Ovary (tissue), 7 donors: ENCODE measurements at regions not wholly inside any gene's neighbourhood (a gene's known extent, or its start where the extent isn't known, plus 50 kb on each side); places are given as distances from the start of the nearest gene placed in this dataset.

Experiments
- DNase-seq, 5 donors: peaks; one replicate each; pipeline ENCODE4 v3.0.0-alpha.2; 2019 to 2020
- H3K27ac ChIP-seq, 2 donors: fragments of 200-600 bp; one replicate each; pipeline versions ENCODE4 v1.5.1 to v1.8.0; 2019 to 2022
- H3K27me3 ChIP-seq: fragments of 200-600 bp; one replicate; pipeline ENCODE4 v1.8.0; 2022
- H3K36me3 ChIP-seq: fragments of 200-600 bp; sonication (generic); one replicate; pipeline ENCODE4 v1.5.1; 2019
- H3K4me1 ChIP-seq: one replicate; pipeline ENCODE4 v1.8.1; 2013; ENCODE audit warnings: mild to moderate bottlenecking, moderate library complexity; ENCODE audit not compliant: insufficient read depth
- H3K4me3 ChIP-seq: fragments of 200-600 bp; sonication (generic); one replicate; pipeline ENCODE4 v1.5.1; 2017
- H3K9me3 ChIP-seq, 2 donors: fragments of 200-600 bp in 1 of 2; sonication (generic) in 1 of 2; one replicate each; pipeline versions ENCODE4 v1.5.1 to v1.8.1; 2013 to 2019; ENCODE audit warnings: mild to moderate bottlenecking in 1 of 2, moderate library complexity in 1 of 2
- EP300 ChIP-seq: sonication (generic); formaldehyde crosslinking; IDR thresholded peaks from one replicate; pipeline ENCODE4 v1.6.1; 2017; ENCODE audit warnings: antibody characterized with exemption
- POLR2A ChIP-seq: fragments of 450-650 bp; IDR thresholded peaks from one replicate; pipeline ENCODE4 v1.6.1; 2017; ENCODE audit warnings: antibody characterized with exemption, mild to moderate bottlenecking, moderate library complexity
- WGBS, 3 donors: extraction: QIAGEN DNeasy Blood & Tissue Kit in 1 of 3; methylation state at CpG; one replicate each; pipeline versions ENCODE4 v1.1.5 to v1.1.7; 2013 to 2017; 5-methylcytosine and 5-hydroxymethylcytosine counted together
- intact Hi-C, 4 donors: fragments of 100-400 bp; cut with DNase I; formaldehyde crosslinking; loops; one replicate each; pipeline versions ENCODE4 v1.11.0 to v1.15.1; 2022 to 2023
- TF ChIP-seq, protein P1 (sequence below), 3 donors: fragments of 450-650 bp in 2 of 3; fragments of 200-600 bp in 1 of 3; IDR thresholded peaks; one replicate each; pipeline versions ENCODE4 v1.5.1 to v1.8.0; 2016 to 2022; ENCODE audit warnings: antibody characterized with exemption in 3 of 3, mild to moderate bottlenecking in 1 of 3
- donor health status: DM: no; HTN: no; CAD: no; lungs with moderate emphysema.
- donor health status: DM: no; HTN: no; CAD: no.
- donor health status: Bipolar disorder and iron deficiency.
- donor health status: DM: no; HTN: no; CAD: no.
- donor health status: DM: yes; HTN: yes; CAD: no.

- H3K4me3 ChIP-seq, result no peak overlapping the region
- H3K4me1 ChIP-seq, result no peaks in the 10 kb centered on the region
- no peaks in the 10 kb centered on the region for H3K27me3 ChIP-seq
- H3K36me3 ChIP-seq, result no peaks in the 10 kb centered on the region
- H3K27ac ChIP-seq, result no peak overlapping the region
- TF ChIP-seq POLR2A (no peak), EP300 (no peak)
- TF ChIP-seq, protein P1, sequence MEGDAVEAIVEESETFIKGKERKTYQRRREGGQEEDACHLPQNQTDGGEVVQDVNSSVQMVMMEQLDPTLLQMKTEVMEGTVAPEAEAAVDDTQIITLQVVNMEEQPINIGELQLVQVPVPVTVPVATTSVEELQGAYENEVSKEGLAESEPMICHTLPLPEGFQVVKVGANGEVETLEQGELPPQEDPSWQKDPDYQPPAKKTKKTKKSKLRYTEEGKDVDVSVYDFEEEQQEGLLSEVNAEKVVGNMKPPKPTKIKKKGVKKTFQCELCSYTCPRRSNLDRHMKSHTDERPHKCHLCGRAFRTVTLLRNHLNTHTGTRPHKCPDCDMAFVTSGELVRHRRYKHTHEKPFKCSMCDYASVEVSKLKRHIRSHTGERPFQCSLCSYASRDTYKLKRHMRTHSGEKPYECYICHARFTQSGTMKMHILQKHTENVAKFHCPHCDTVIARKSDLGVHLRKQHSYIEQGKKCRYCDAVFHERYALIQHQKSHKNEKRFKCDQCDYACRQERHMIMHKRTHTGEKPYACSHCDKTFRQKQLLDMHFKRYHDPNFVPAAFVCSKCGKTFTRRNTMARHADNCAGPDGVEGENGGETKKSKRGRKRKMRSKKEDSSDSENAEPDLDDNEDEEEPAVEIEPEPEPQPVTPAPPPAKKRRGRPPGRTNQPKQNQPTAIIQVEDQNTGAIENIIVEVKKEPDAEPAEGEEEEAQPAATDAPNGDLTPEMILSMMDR (IDR thresholded peaks at IDR 0.05), result no peak
- 91 to 93% (median 92%) methylated on average over 4 of the region's 4 CpGs for WGBS, 3 donors
- intact Hi-C loops, result no loop called here
- H3K9me3 ChIP-seq, result no peaks in the 10 kb centered on the region
- DNase-seq, result no peak
Measured at GRCh38 chr15:39265261-39265660, 315.6 kb upstream of the THBS1 start.

- no peaks in the 10 kb centered on the region for H3K36me3 ChIP-seq
- H3K27ac ChIP-seq, result no peak overlapping the region
- intact Hi-C loops, result no loop called here
- WGBS, 3 donors, result 60 to 69% (median 66%) methylated on average over 1 of the region's 1 CpG
- H3K27me3 ChIP-seq, result no peaks in the 10 kb centered on the region
- no peak overlapping the region for H3K4me3 ChIP-seq
- TF ChIP-seq EP300, result no peak
- no peak for TF ChIP-seq POLR2A
- TF ChIP-seq, protein P1 (IDR thresholded peaks at IDR 0.05), result no peak
- no peaks in the 10 kb centered on the region for H3K9me3 ChIP-seq
- H3K4me1 ChIP-seq, result no peaks in the 10 kb centered on the region
- no peak for DNase-seq
Measured at GRCh38 chr15:39266890-39267289, 314.0 kb upstream of the THBS1 start.

DNA sequence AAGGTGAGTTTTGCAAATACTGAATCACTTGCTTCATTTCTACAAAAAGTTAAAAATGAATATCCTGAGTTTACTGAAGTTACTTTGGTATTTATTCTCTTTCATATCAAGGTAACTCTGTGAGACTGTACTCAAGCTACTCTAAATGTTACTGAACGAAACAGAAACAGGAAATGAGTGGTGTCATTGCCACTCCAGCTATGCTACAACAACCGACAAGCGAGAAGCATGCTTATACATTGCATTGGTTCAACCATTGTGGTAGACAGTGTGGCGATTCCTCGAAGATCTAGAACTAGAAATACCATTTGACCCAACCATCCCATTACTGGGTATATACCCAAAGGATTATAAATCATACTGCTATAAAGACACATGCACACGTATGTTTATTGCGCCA, 313.2 kb upstream of the THBS1 start:
- H3K9me3 ChIP-seq, result no peaks in the 10 kb centered on the region
- 92 to 96% (median 95%) methylated on average over 7 of the region's 7 CpGs for WGBS, 3 donors
- TF ChIP-seq, protein P1 (IDR thresholded peaks at IDR 0.05), result no peak
- TF ChIP-seq EP300 (no peak), POLR2A (no peak)

DNA sequence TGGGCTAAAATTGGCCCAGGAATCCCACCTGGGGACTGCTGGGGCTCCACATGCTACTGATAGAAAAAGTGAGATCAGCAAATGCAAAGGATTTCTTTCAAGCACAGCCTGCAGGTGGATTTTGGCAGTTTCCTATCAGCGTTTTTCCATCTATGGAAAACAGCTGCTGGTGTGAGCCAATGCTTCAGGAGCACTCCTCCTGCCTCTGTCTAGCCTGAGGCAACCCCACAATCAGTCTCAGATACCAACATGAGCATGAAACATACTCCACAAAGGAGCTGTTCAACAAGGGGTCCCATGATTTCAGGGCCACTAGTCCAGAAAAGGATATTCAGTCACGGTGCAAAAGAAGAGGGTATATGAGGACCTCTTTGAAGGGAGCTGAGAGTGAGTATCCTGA, 311.5 kb upstream of the THBS1 start:
- Histone ChIP-seq H3K4me3 (no peak overlapping the region), H3K36me3 (no peaks in the 10 kb centered on the region), H3K27me3 (no peaks in the 10 kb centered on the region), H3K4me1 (no peaks in the 10 kb centered on the region), H3K27ac (no peak overlapping the region), H3K9me3 (no peaks in the 10 kb centered on the region)
- TF ChIP-seq EP300, result no peak
- no peak for TF ChIP-seq POLR2A
- TF ChIP-seq, protein P1 (IDR thresholded peaks at IDR 0.05), result no peak
- no peak for DNase-seq
- intact Hi-C loops, result no loop called here
- WGBS, 3 donors, result 80 to 85% (median 82%) methylated on average over 2 of the region's 2 CpGs

More for the DNA sequence above, 313.2 kb upstream of the THBS1 start:
- Histone ChIP-seq H3K36me3 (no peaks in the 10 kb centered on the region), H3K27ac (no peak overlapping the region), H3K27me3 (no peaks in the 10 kb centered on the region), H3K4me3 (no peak overlapping the region), H3K4me1 (no peaks in the 10 kb centered on the region)
- intact Hi-C loops, result no loop called here
- DNase-seq, result no peak

- no peak for TF ChIP-seq EP300
- no peak for TF ChIP-seq POLR2A
- TF ChIP-seq, protein P1 (IDR thresholded peaks at IDR 0.05), result no peak
- no peaks in the 10 kb centered on the region for H3K27me3 ChIP-seq
- DNase-seq, result no peak
- H3K4me1 ChIP-seq, result no peaks in the 10 kb centered on the region
- intact Hi-C loops, result no loop called here
- H3K36me3 ChIP-seq, result no peaks in the 10 kb centered on the region
- no peaks in the 10 kb centered on the region for H3K9me3 ChIP-seq
- no peak overlapping the region for H3K27ac ChIP-seq
- 93 to 97% (median 96%) methylated on average over 4 of the region's 4 CpGs for WGBS, 3 donors
- no peak overlapping the region for H3K4me3 ChIP-seq
Measured at GRCh38 chr15:39269821-39270220, 311.1 kb upstream of the THBS1 start.
